GM12801 (cell line): ENCODE measurements at regions not wholly inside any gene's neighbourhood (a gene's known extent, or its start where the extent isn't known, plus 50 kb on each side); places are given as distances from the start of the nearest gene placed in this dataset.

Experiments
- CTCF ChIP-seq: IDR thresholded peaks from one replicate; pipeline ENCODE4 v1.5.1; 2011; ENCODE audit warnings: control low read depth; ENCODE audit not compliant: insufficient read length; ENCODE audit errors: extremely low read depth

GRCh38 chr9:1355656-1356055 is 305.5 kb downstream of the DMRT2 start:
- no peak for TF ChIP-seq CTCF

- TF ChIP-seq CTCF, result no peak
Observed at GRCh38 chr9:1362845-1363244, 312.7 kb downstream of the DMRT2 start.

GRCh38 chr9:1366276-1366675 is 316.1 kb downstream of the DMRT2 start:
- TF ChIP-seq CTCF, result no peak

- TF ChIP-seq CTCF, result no peak
Observed at GRCh38 chr9:1369297-1369696, 319.1 kb downstream of the DMRT2 start.

GRCh38 chr9:1373445-1373844 is 323.3 kb downstream of the DMRT2 start:
- TF ChIP-seq CTCF, result no peak

- TF ChIP-seq CTCF, result no peak
Observed at GRCh38 chr9:1383899-1384455, 333.8 kb downstream of the DMRT2 start.

- TF ChIP-seq CTCF, result no peak
Observed at GRCh38 chr9:1384816-1385215, 334.7 kb downstream of the DMRT2 start.
